ENCODE measurements at regions not wholly inside any gene's neighbourhood (a gene's known extent, or its start where the extent isn't known, plus 50 kb on each side); places are given as distances from the start of the nearest gene placed in this dataset.
"Not testable (repeated sequence)": the region's sequence is repeated elsewhere in the genome, so short reads cannot be mapped to it uniquely, and the experiment has no call there.

DNA sequence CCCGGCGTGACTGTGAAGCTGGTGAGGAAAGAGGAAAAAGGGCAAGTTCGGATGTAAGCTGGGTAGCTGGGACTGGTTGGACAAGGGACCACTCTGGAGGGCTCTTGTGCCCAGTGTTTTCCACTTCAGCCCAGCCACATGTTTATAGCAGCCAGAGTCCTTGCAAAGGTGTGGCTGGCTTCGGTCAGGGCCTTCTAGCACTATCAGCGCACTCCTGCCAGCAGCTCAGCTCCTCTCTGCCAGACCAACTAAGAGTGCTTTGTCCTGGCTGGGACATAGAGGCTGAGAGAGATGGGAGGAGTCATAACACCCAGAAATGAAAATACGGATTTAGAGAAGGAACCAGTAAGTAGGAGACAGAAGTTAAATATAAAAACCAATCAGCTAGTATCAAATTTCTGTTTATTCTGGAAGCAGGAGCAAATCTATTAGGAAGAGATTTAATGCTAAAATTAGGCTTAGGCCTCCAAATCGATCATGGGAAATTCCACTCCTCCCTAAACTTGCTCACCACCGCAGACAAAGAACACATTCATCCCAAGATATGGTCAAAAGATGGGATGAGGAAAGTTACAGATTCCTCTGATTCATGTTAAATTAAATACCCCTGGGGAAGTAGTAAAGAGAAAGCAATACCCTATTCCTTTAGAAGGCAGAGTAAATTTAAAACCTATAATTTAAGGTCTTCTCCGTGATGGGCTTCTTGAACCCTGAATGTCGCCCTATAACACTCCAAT lies 135.0 kb downstream of the RALA start:
- ChIA-PET POLR2A (no interaction called here), CTCF (interaction anchor here (1.6 to 2.2 kb wide), 4 partner anchors 12 to 180 kb away, joined by 4 to 11 read pairs (median 10); no protein-coding TSS in a partner anchor)
- TF ChIP-seq, protein P1, sequence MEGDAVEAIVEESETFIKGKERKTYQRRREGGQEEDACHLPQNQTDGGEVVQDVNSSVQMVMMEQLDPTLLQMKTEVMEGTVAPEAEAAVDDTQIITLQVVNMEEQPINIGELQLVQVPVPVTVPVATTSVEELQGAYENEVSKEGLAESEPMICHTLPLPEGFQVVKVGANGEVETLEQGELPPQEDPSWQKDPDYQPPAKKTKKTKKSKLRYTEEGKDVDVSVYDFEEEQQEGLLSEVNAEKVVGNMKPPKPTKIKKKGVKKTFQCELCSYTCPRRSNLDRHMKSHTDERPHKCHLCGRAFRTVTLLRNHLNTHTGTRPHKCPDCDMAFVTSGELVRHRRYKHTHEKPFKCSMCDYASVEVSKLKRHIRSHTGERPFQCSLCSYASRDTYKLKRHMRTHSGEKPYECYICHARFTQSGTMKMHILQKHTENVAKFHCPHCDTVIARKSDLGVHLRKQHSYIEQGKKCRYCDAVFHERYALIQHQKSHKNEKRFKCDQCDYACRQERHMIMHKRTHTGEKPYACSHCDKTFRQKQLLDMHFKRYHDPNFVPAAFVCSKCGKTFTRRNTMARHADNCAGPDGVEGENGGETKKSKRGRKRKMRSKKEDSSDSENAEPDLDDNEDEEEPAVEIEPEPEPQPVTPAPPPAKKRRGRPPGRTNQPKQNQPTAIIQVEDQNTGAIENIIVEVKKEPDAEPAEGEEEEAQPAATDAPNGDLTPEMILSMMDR (IDR thresholded peaks at IDR 0.05; ENCODE audit: control extremely low read depth, extremely low read depth, low read depth, missing control alignments): no peak
- no peak for DNase-seq (ENCODE audit: extremely low spot score)

DNA sequence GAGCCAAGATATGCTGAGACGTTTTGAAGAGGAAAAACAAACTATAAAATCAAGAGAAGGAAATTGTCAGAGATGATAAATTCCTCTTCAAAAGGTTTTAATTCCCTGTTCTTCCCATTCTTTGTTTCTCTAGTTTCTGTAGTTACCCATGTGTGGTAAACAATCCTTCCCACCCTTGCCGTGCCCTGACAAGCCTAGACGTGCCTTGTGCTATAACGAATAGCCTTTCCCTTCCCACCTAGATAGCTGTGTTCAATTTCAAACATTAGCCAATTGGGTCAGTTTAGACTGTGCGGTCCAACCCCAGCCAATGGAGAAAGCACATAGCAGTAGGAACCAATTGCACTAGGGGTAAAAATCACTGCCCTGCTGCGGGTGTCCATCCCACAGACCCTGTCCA lies 138.1 kb downstream of the RALA start:
- POLR2A ChIA-PET: no interaction called here
- CTCF ChIA-PET: interaction anchor here (1.3 kb wide), 1 partner anchor 291 kb away, joined by 3 read pairs; no protein-coding TSS in a partner anchor
- no peak for DNase-seq (ENCODE audit: extremely low spot score)
- TF ChIP-seq, protein P1 (IDR thresholded peaks at IDR 0.05; ENCODE audit: control extremely low read depth, extremely low read depth, low read depth, missing control alignments): no peak

DNA sequence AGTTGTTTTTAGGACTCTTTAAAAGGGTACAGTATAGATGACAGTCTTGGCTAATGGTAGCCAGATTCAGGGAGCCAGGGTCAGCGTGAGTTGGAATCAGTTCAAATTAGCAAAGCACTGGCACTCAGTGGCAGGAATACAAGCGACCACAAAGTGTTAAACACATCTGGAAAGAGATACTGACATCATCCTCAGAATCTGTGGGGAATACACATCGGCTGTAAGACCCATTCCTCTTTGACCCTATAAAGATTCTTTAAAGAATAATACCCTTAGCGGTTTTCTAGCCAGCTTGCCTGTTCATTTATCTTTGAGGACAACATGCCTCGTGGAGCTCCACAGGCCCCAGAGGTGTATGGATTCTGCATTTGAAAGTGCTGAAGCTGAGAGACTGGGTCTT lies 139.1 kb downstream of the RALA start:
- POLR2A ChIA-PET; DNase-seq (ENCODE audit: extremely low spot score): not testable (repeated sequence)
- CTCF ChIA-PET: interaction anchor here (1.1 to 1.5 kb wide), 3 partner anchors 17 to 290 kb away, joined by 3 read pairs; no protein-coding TSS in a partner anchor

DNA sequence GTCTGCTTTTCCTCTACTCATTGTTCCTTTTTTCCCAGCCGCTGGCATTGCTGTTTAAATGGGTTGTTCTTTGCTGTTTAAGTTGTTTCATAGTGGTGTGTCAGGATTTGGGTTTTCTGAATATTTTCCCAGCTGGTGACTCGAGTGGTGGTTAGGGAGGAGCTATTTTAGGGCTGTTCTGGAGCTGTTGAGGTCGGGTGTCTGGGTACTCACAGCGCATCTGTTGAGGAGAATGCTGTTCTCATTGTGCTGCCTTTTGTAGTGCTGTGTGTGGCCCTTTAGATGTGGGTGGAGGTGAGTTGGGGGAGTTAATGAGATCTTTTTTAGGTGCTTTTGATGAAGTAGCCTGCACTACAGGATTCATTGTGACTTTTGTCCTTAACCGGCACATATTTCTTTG lies 139.5 kb downstream of the RALA start:
- CTCF ChIA-PET: interaction anchor here (1.1 to 1.5 kb wide), 2 partner anchors 17 to 185 kb away, joined by 3 read pairs; no protein-coding TSS in a partner anchor
- DNase-seq (ENCODE audit: extremely low spot score); POLR2A ChIA-PET: not testable (repeated sequence)

DNA sequence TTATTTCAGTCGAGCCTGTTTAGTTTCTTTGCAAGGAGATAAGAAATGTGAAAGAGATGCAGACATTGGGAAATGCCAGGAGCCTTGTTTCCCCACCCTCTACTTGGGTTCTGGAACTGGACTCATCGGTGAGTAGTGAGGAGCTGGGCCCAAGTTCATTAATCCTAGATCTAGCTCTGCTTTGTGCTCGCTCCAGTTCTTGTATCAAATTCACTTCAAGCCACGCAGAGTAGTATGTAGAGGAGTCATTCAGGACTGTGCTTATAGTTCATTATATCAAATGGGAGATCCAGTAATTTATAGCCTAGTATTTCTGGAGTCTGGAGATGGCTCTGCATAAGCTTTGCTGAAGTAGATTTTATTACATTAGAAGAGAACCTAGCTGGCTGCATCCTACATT lies 142.5 kb downstream of the RALA start:
- POLR2A ChIA-PET; DNase-seq (ENCODE audit: extremely low spot score): not testable (repeated sequence)
- CTCF ChIA-PET: interaction anchor here (0.6 to 1.1 kb wide), 2 partner anchors 15 to 20 kb away, joined by 3 read pairs; no protein-coding TSS in a partner anchor

DNA sequence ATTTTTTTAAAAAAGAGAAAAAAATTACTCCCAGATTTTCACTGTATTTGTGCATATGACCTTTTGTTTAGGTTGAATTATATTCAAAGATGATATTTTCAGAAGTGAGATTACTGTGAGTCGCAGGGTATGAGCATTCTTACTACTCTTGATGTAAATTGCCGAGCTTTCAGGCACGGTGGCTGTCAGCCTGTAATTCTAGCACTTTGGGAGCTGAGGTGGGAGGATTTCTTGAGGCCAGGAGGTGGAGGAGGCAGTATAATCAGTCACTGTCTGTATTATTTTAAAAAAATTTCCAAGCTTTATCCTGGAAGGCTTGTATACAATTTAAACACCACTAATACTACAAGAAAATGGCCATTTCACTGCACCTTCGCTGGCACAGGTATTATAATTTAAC lies 145.1 kb downstream of the RALA start:
- POLR2A ChIA-PET; DNase-seq (ENCODE audit: extremely low spot score): not testable (repeated sequence)
- CTCF ChIA-PET: interaction anchor here (1.9 kb wide), 1 partner anchor 23 kb away, joined by 5 read pairs; no protein-coding TSS in a partner anchor

DNA sequence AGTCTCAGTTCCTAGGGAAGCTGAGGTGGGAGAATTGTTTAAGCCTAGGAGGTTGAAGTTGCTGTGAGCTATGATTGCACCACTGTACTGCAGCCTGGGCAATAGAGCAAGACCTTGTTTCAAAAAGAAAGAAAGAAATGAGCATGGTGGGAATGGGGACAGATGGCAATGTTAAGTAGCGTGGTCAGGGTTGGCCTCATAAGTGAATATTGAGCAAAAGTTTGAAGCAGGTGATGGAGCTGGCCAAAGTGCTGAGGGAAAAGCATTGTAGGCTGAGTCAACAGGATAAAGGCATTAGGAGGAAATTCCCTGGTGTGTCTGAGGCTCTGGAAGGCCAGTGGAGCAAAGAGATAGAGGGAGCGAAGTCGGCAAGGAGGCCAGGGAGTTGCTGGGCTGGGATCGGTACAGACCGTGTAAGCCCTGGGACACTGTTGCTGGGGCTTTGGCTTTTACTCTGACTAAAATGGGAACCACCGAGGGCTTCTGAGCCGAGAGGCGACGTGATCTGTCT lies 151.0 kb downstream of the RALA start:
- POLR2A ChIA-PET: not testable (repeated sequence)

DNA sequence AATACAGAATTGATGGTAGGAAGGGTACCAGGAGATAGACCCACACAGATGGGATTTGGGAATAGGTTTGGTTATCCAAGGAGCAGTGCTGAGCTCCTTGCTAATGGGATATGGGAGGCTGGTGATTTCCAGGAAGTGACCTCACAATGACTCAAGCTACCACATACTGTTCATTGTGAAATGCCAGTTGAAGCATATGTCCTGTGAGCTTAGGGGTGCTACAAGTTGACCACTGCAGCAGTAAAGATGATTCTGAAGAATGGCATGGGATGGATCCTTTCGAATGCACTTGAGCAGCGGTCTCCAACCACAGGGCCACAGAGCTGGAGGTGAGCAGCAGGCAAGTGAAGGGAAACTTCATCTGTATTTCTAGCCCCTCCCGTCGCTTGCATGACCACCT lies 158.2 kb downstream of the RALA start:
- DNase-seq (ENCODE audit: extremely low spot score); POLR2A ChIA-PET; CTCF ChIA-PET: not testable (repeated sequence)

More for the DNA sequence above, 151.0 kb downstream of the RALA start:
- DNase-seq (ENCODE audit: extremely low spot score); CTCF ChIA-PET: not testable (repeated sequence)

DNA sequence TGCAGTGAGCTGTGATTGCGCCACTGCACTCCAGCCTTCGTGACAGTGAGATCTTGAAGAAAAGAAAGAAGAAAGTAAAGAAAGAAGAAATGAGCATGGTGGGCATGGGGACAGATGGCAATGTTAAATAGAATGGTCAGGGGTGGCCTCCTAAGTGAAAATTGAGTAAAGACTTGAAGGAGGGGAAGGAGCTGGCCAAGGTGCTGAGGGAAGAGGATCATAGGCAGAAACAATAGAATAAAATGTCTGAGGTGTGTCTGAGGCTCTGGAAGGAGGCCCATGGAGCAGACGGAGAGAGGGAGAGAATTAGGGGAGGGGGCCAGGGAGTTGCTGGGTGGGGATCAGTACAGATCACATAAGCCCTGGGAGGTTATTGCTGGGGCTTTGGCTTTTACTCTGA lies 163.1 kb downstream of the RALA start:
- POLR2A ChIA-PET; DNase-seq (ENCODE audit: extremely low spot score); CTCF ChIA-PET: not testable (repeated sequence)

DNA sequence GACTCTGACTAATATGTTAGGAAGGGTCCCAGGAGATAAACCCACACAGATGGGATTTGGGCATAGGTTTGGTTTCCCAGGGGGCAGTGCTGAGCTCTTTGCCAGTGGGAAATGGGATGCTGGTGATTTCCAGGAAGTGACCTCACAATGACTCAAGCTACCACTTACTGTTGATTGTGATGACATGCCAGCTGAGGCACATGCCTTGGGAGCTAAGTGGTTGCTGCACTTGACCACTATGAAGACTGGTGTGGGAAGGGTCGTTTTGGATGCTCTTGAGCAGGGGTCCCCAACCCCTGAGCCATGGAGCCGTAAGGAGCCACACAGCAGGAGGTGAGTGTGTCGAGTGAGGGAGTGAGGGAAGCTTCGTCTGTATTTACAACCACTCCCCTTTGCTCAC lies 159.0 kb upstream of the CDK13 start:
- CTCF ChIA-PET: interaction anchor here (1.4 kb wide), 1 partner anchor 211 kb away, joined by 6 read pairs; no protein-coding TSS in a partner anchor
- DNase-seq (ENCODE audit: extremely low spot score); POLR2A ChIA-PET: not testable (repeated sequence)

DNA sequence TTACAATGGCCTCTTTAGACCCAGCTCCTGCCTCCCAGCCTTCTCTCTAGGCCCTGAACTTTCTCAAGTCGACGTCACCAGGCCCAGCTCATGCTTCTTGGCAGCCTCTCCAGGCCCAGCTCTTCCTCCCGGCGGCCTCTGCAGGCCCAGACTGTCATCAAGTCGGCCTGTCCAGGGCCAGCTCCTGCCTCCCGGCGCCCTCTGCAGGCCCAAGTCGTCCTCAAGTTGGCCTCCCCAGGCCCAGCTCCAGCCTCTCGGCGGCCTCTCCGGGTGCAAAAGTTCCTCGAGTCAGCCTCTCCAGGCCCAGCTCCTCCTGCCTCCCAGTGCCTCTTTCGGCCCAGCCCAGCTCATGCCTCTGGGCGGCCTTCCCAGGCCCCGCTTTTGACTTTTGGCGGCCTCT lies 158.1 kb upstream of the CDK13 start:
- DNase-seq (ENCODE audit: extremely low spot score); POLR2A ChIA-PET: not testable (repeated sequence)
- CTCF ChIA-PET: interaction anchor here (1.4 kb wide), 1 partner anchor 212 kb away, joined by 6 read pairs; no protein-coding TSS in a partner anchor

DNA sequence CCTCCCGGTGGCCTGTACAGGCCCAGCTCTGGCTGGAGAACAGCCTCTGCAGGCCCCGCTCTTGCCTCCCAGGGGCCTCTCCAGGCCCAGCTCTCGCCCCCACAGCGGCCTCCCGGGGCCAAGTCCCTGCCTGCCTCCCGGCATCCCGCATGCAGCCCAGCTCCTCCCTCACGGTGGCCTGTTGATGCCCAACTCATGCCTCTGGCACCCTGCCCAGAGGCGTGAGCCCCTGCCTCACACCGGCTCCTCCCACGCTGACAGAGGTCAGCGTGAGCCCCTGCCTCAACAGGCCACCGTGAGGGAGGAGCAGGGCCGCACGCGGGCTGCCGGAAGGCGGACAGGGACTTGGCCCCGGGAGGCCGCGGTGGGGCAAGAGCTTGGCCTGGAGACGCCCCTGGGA lies 157.0 kb upstream of the CDK13 start:
- POLR2A ChIA-PET; DNase-seq (ENCODE audit: extremely low spot score); CTCF ChIA-PET: not testable (repeated sequence)

DNA sequence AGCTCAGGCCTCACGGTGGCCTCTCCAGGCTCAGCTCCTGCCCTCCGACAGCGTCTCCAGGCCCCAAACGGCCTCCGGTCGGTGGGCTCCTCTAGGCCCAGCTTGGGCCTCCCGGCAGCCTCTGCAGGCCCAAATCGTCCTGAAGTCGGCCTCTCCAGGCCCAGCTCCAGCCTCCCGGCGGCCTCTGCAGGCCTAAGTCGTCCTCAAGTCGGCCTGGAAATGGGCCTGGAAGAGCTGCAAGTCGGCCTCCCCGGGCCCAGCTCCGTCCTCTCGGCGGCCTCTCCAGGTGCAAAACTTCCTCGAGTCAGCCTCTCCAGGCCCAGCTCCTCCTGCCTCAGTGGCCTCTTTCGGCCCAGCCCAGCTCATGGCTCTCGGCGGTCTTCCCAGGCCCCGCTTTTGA lies 156.2 kb upstream of the CDK13 start:
- POLR2A ChIA-PET; CTCF ChIA-PET; DNase-seq (ENCODE audit: extremely low spot score): not testable (repeated sequence)

DNA sequence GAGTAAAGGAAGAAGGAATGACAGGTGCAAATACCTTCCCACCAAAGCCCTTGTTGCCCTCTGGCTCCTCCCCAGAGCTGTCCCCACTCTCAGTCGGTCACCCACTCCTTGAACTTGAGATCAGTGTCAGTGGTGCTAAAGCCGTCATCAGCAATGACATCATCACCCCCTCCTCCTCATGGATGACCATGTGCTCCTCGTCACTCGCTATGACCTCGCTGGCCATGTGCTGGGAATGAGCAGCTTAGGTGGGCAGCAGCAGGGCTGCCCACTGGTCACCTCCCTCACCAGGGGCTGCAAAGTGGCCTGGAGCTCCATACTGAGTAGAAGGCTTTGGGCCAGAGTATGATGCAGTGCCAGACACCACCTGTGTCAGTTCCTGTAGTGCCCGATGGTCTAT lies 153.1 kb upstream of the CDK13 start:
- POLR2A ChIA-PET; DNase-seq (ENCODE audit: extremely low spot score); CTCF ChIA-PET: not testable (repeated sequence)

DNA sequence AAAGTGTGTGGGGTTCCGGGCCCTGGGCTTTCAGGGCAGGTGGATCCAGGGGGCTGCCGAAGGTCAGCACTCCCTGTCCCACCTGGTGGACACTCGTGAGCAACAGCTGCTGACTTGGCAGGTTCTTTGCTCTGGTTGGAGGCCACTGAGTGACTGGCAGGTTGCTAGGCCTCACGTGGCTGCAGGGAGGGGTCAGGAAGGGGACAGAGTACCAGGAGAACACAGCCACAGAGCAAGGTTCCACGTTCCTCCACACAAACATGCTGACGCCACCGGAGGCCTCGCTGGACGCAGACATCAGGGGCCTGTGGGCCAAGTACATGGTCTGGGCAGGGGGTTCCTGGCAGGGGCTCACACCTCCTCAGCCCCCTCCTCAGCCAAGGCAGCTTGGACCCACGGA lies 152.0 kb upstream of the CDK13 start:
- DNase-seq (ENCODE audit: extremely low spot score); CTCF ChIA-PET; POLR2A ChIA-PET: not testable (repeated sequence)

Data from GM10248 (cell line).